Prostate gland (tissue), 2 donors: ENCODE measurements at regions not wholly inside any gene's neighbourhood (a gene's known extent, or its start where the extent isn't known, plus 50 kb on each side); places are given as distances from the start of the nearest gene placed in this dataset.

Source experiments
- DNase-seq: peaks from one replicate; pipeline ENCODE4 v3.0.0-alpha.2; 2019; ENCODE audit warnings: low spot score
- H3K27ac ChIP-seq, 2 donors: fragments of 200-600 bp; sonication (generic); 2 replicates each; pipeline ENCODE4 v1.5.1; 2017 to 2019
- H3K27me3 ChIP-seq: fragments of 200-600 bp; sonication (generic); replicated peaks from 2 replicates; pipeline ENCODE4 v1.5.1; 2019; ENCODE audit not compliant: insufficient read depth
- H3K36me3 ChIP-seq, 2 donors: fragments of 200-600 bp; sonication (generic); 1 replicate in 1 of 2; 2 replicates in 1 of 2; pipeline versions ENCODE4 v1.5.1 to v1.8.1; 2017 to 2019
- H3K4me1 ChIP-seq: fragments of 200-600 bp; sonication (generic); replicated peaks from 2 replicates; pipeline ENCODE4 v1.5.1; 2019
- H3K4me3 ChIP-seq, 2 donors: fragments of 200-600 bp; sonication (generic); 2 replicates each; pipeline ENCODE4 v1.5.1; 2017 to 2019
- H3K9me3 ChIP-seq: fragments of 200-600 bp; sonication (generic); 2 replicates; pipeline ENCODE4 v1.5.1; 2017
- POLR2A ChIP-seq: fragments of 450-650 bp; IDR thresholded peaks from one replicate; pipeline ENCODE4 v1.6.1; 2016; ENCODE audit warnings: antibody characterized with exemption, mild to moderate bottlenecking
- POLR2AphosphoS5 ChIP-seq: sonication (generic); formaldehyde crosslinking; IDR thresholded peaks from one replicate; pipeline ENCODE4 v1.6.1; 2017; ENCODE audit warnings: antibody characterized with exemption
- WGBS: methylation state at CpG from one replicate; pipeline ENCODE4 v1.1.5; 2018; 5-methylcytosine and 5-hydroxymethylcytosine counted together
- intact Hi-C: fragments of 100-400 bp; cut with DNase I; formaldehyde crosslinking; loops from one replicate; pipeline ENCODE4 v1.14.2; 2022
- TF ChIP-seq, protein P1 (sequence below), 4 experiments: fragments of 200-600 bp in 2 of 4; fragments of 450-650 bp in 2 of 4; sonication (generic) in 2 of 4; IDR thresholded peaks; 1 replicate in 3 of 4; 2 replicates in 1 of 4; pipeline ENCODE4 v1.5.1; 2016 to 2019; ENCODE audit warnings: antibody characterized with exemption in 4 of 4, mild to moderate bottlenecking in 2 of 4, moderate library complexity in 2 of 4

DNA sequence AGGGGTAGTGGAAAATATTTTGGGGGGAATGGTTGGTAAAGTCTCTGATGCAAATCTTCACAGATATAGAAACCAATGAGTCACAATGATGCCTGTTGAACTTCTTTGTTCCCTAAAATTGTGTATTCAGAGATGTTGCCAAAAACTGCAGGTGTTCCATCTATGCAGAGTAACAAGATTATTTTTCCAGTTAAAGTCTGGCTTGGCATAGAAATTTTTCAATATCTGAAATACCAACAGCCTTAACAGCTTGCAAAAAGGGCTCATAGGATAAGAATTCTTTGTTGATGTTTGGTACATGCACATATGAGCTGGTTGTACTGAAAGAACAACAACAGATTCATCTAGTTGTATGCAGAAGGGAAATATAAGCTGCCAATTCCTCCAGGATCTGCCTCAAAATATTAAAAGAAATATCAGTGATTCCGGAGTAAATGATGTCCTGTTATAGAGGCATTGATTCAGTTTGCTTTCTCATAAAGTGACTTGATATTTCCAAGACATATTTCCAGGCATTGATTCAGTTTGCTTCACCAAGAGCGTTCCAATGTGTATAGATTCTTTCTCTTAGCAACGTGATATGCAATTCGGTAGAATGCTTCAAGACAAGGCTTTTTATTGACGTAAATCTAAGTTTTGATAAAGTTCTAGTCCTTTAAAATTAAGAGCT, 564.4 kb downstream of the TMA16 start:
- H3K9me3 ChIP-seq: no peaks in the 10 kb centered on the region
- intact Hi-C loops: no loop called here
- no peak for DNase-seq
- no peak overlapping the region for H3K27ac ChIP-seq
- H3K4me3 ChIP-seq: no peak overlapping the region
- TF ChIP-seq, protein P1, sequence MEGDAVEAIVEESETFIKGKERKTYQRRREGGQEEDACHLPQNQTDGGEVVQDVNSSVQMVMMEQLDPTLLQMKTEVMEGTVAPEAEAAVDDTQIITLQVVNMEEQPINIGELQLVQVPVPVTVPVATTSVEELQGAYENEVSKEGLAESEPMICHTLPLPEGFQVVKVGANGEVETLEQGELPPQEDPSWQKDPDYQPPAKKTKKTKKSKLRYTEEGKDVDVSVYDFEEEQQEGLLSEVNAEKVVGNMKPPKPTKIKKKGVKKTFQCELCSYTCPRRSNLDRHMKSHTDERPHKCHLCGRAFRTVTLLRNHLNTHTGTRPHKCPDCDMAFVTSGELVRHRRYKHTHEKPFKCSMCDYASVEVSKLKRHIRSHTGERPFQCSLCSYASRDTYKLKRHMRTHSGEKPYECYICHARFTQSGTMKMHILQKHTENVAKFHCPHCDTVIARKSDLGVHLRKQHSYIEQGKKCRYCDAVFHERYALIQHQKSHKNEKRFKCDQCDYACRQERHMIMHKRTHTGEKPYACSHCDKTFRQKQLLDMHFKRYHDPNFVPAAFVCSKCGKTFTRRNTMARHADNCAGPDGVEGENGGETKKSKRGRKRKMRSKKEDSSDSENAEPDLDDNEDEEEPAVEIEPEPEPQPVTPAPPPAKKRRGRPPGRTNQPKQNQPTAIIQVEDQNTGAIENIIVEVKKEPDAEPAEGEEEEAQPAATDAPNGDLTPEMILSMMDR (IDR thresholded peaks at IDR 0.05): no peak
- TF ChIP-seq POLR2A (no peak), POLR2AphosphoS5 (no peak)
- H3K4me1 ChIP-seq: no peaks in the 10 kb centered on the region
- no peaks in the 10 kb centered on the region for H3K36me3 ChIP-seq
- WGBS: 74% methylated on average over 5 of the region's 5 CpGs
- no peaks in the 10 kb centered on the region for H3K27me3 ChIP-seq

DNA sequence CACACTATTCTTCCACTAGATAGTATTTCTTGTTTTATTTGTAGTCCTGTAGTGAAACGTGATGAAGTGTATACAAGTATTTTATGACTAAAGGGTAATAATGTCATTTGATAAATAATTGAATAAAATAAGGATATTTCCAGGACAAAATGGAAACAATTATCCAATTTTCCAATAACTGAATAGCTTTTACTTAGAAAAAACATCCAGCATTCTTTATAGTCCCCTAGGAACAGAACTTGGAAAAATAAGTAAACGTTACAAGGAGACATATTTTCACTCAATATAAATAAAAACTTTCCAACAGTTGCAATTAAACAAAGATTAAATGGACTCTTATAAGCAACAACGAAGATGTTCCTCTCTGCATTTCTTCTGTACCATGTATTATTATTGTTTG, 566.0 kb downstream of the TMA16 start:
- WGBS: 65% methylated on average over 3 of the region's 3 CpGs
- TF ChIP-seq, protein P1 (IDR thresholded peaks at IDR 0.05): no peak
- TF ChIP-seq POLR2A (no peak), POLR2AphosphoS5 (no peak)

DNA sequence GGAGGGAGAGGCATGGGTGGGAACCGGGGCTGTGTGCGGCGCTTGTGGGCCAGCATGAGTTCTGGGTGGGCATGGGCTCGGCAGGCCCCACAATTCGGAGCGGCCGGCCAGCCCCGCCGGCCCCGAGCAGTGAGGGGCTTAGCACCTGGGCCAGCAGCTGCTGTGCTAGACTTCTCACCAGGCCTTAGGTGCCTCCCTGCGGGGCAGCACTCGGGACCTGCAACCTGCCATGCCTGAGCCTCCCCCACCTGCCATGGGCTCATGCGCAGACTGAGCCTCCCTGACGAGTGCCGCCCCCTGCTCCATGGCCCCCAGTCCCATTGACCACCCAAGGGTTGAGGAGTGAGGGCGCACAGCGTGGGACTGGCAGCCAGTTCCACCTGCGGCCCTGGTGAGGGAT, 573.9 kb downstream of the TMA16 start:
- H3K27me3 ChIP-seq: no peaks in the 10 kb centered on the region
- H3K4me1 ChIP-seq: no peaks in the 10 kb centered on the region
- intact Hi-C loops: no loop called here
- 100% methylated on average over 18 of the region's 18 CpGs for WGBS
- no peaks in the 10 kb centered on the region for H3K36me3 ChIP-seq
- no peak overlapping the region for H3K4me3 ChIP-seq
- H3K9me3 ChIP-seq: no peaks in the 10 kb centered on the region
- no peak for TF ChIP-seq POLR2A
- TF ChIP-seq, protein P1 (IDR thresholded peaks at IDR 0.05): no peak
- no peak for TF ChIP-seq POLR2AphosphoS5
- H3K27ac ChIP-seq: no peak overlapping the region
- DNase-seq: no peak

More for the DNA sequence above, 566.0 kb downstream of the TMA16 start:
- intact Hi-C loops: no loop called here
- no peaks in the 10 kb centered on the region for H3K4me1 ChIP-seq
- H3K4me3 ChIP-seq: no peak overlapping the region
- H3K9me3 ChIP-seq: no peaks in the 10 kb centered on the region
- no peaks in the 10 kb centered on the region for H3K36me3 ChIP-seq
- DNase-seq: no peak
- no peak overlapping the region for H3K27ac ChIP-seq
- H3K27me3 ChIP-seq: no peaks in the 10 kb centered on the region

DNA sequence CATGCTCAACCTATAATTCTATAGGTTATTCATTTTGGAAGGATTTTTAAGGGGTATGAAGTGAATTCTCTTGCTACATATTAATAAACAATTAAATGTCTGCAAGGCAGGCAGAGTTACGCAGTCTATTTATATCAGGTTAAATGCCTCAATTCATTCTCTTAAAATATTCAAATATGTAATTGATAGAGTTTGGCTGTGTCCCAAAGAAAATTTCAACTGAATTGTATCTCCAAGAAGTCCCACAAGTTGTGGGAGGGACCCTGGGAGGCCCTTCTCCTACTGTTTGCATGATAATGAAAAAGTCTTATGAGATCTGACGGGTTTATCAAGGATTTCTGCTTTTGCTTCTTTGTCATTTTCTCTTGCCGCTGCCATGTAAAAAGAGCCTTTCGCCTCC, 576.1 kb downstream of the TMA16 start:
- H3K27ac ChIP-seq: no peak overlapping the region
- H3K36me3 ChIP-seq: no peaks in the 10 kb centered on the region
- WGBS: 78% methylated on average over 4 of the region's 4 CpGs
- DNase-seq: no peak
- intact Hi-C loops: no loop called here
- no peaks in the 10 kb centered on the region for H3K9me3 ChIP-seq
- TF ChIP-seq, protein P1 (IDR thresholded peaks at IDR 0.05): no peak
- TF ChIP-seq POLR2A (no peak), POLR2AphosphoS5 (no peak)
- no peak overlapping the region for H3K4me3 ChIP-seq
- H3K4me1 ChIP-seq: no peaks in the 10 kb centered on the region
- no peaks in the 10 kb centered on the region for H3K27me3 ChIP-seq

DNA sequence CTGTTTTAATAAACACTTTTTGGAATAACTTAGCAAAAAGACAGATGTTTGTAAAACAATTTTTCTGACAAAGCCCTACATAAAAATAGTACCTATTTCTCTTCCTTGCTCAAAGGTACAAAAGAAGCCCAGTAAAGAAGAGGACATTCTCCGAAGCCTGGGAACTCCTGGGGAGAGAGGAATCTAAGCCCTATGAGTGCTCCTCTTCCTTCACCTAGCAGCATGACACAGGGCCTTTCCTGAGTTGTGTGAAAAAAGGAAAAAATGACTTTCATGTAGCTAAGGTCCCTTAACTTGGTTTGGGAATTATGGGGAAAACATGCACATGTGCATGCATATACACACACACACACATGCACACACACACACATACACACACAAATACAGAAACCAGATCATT, 586.9 kb downstream of the TMA16 start:
- DNase-seq: no peak
- Histone ChIP-seq H3K27ac (no peak overlapping the region), H3K36me3 (no peaks in the 10 kb centered on the region), H3K27me3 (no peaks in the 10 kb centered on the region), H3K4me3 (no peak overlapping the region), H3K4me1 (no peaks in the 10 kb centered on the region), H3K9me3 (no peaks in the 10 kb centered on the region)
- intact Hi-C loops: no loop called here
- TF ChIP-seq, protein P1 (IDR thresholded peaks at IDR 0.05): no peak
- TF ChIP-seq POLR2A (no peak), POLR2AphosphoS5 (no peak)
- 97% methylated on average over 1 of the region's 1 CpG for WGBS
